HepG2 (cell line): ENCODE measurements at regions not wholly inside any gene's neighbourhood (a gene's known extent, or its start where the extent isn't known, plus 50 kb on each side); places are given as distances from the start of the nearest gene placed in this dataset.

Experiments
- ATAC-seq: fragments of 200-7000 bp; cut with Tn5 transposase; 3 replicates; pipeline ENCODE4 v1.9.1; 2020; ENCODE audit warnings: mild to moderate bottlenecking, moderate library complexity
- BruUV-seq: library from RNA; stranded (reverse); fragments of 400-500 nt; replicated peaks from 2 replicates; lab custom pipeline; 2021; lab: Mats Ljungman, UMichigan
- CTCF ChIA-PET: fragments of 300-600 bp; formaldehyde crosslinking; extraction: SDS; loops from one replicate; lab custom pipeline; 2021; ENCODE audit warnings: low total read pairs, inconsistent platforms, low intra/inter-chr PET ratio; lab: Yijun Ruan, JAX
- POLR2A ChIA-PET: fragments of 350-600 bp; sonication (Branson Sonifier 250); formaldehyde crosslinking; loops from one replicate; lab custom pipeline; 2020; ENCODE audit warnings: antibody characterized with exemption, inconsistent platforms; lab: Yijun Ruan, JAX
- DNase-seq: peaks from one replicate; pipeline ENCODE4 v3.0.0-alpha.2; 2015; ENCODE audit warnings: low spot score
- FAIRE-seq: peaks from 3 replicates; lab custom pipeline; 2011; peaks lifted over from hg19 to GRCh38; lab: Jason Lieb, UNC
- H2AFZ ChIP-seq: one replicate; pipeline ENCODE4 v1.6.1; 2011; ENCODE audit warnings: low read length, inconsistent platforms
- H3K27ac ChIP-seq: fragments of 300-600 bp; 3 replicates; pipeline ENCODE4 v1.8.0; 2011; ENCODE audit warnings: mixed run types, mild to moderate bottlenecking, mixed read lengths, low read length, inconsistent platforms; ENCODE audit not compliant: insufficient read depth; ENCODE audit errors: extremely low read length
- H3K27me3 ChIP-seq, 2 experiments: fragments of 200-600 bp in 1 of 2; 2 replicates in 1 of 2; 3 replicates in 1 of 2; pipeline versions ENCODE4 v1.6.0 to v1.8.0; 2011; ENCODE audit warnings: low read length in 2 of 2, mild to moderate bottlenecking in 2 of 2, moderate library complexity in 2 of 2, inconsistent platforms in 1 of 2; ENCODE audit not compliant: insufficient read depth in 2 of 2, control insufficient read depth in 1 of 2
- H3K36me3 ChIP-seq, 2 experiments: fragments of 200-600 bp in 1 of 2; replicated peaks in 1 of 2; 2 replicates in 1 of 2; 3 replicates in 1 of 2; pipeline versions ENCODE4 v1.5.1 to v1.8.0; 2011; ENCODE audit warnings: low read length in 2 of 2, inconsistent platforms in 1 of 2; ENCODE audit not compliant: insufficient read depth in 2 of 2, control insufficient read depth in 1 of 2
- H3K4me1 ChIP-seq: 2 replicates; pipeline ENCODE4 v1.5.1; 2012; ENCODE audit warnings: low read length, inconsistent platforms; ENCODE audit not compliant: insufficient read depth
- H3K4me2 ChIP-seq: 2 replicates; pipeline ENCODE4 v1.6.0; 2011; ENCODE audit warnings: low read depth, low read length, inconsistent platforms
- H3K4me3 ChIP-seq, 3 experiments: fragments of 200-600 bp in 1 of 3; sonication (generic), shearing (Covaris generic) in 1 of 3; replicated peaks in 1 of 3; 2 replicates each; pipeline ENCODE4 v1.5.1; 2011 to 2016; ENCODE audit warnings: low read length in 3 of 3, inconsistent platforms in 2 of 3, low read depth in 2 of 3, mild to moderate bottlenecking in 2 of 3, control low read depth in 1 of 3, mixed read lengths in 1 of 3; ENCODE audit not compliant: insufficient read depth in 1 of 3
- H3K79me2 ChIP-seq: one replicate; pipeline ENCODE4 v1.6.1; 2011; ENCODE audit warnings: low read length, inconsistent platforms; ENCODE audit not compliant: insufficient read depth
- H3K9ac ChIP-seq: 2 replicates; pipeline ENCODE4 v1.6.0; 2011; ENCODE audit warnings: mild to moderate bottlenecking, low read depth, low read length, inconsistent platforms; ENCODE audit not compliant: insufficient read depth
- H3K9me3 ChIP-seq: 2 replicates; pipeline ENCODE4 v1.5.1; 2012; ENCODE audit warnings: mild to moderate bottlenecking, low read length
- H4K20me1 ChIP-seq: 2 replicates; pipeline ENCODE4 v1.6.0; 2011; ENCODE audit warnings: inconsistent platforms, mild to moderate bottlenecking, low read length, moderate library complexity; ENCODE audit not compliant: insufficient read depth
- ELF4 ChIP-seq: sonication (generic); formaldehyde crosslinking; IDR thresholded peaks from 2 replicates; pipeline ENCODE4 v1.5.0; 2020; ENCODE audit warnings: missing genetic modification reagents, mild to moderate bottlenecking, moderate library complexity, borderline replicate concordance
- KLF16 ChIP-seq, 2 experiments: sonication (generic) in 1 of 2; formaldehyde crosslinking in 1 of 2; IDR thresholded peaks; 2 replicates each; pipeline versions ENCODE4 v1.6.1 to v1.8.0; 2016 to 2023; ENCODE audit warnings: missing genetic modification reagents in 2 of 2, missing compliant biosample characterization in 1 of 2
- NCOA5 ChIP-seq: sonication (generic); formaldehyde crosslinking; IDR thresholded peaks from 2 replicates; pipeline ENCODE4 v1.4.0; 2020; ENCODE audit warnings: missing genetic modification reagents
- PATZ1 ChIP-seq: sonication (generic); formaldehyde crosslinking; IDR thresholded peaks from 2 replicates; pipeline ENCODE4 v1.4.0; 2020; ENCODE audit warnings: missing genetic modification reagents
- RBAK ChIP-seq: sonication (generic); formaldehyde crosslinking; IDR thresholded peaks from 2 replicates; pipeline ENCODE4 v1.5.1; 2020; ENCODE audit warnings: mild to moderate bottlenecking, missing genetic modification reagents
- SUZ12 ChIP-seq: fragments of 150-350 bp; IDR thresholded peaks from 2 replicates; pipeline ENCODE4 v1.6.1; 2014; ENCODE audit warnings: low read depth, low read length
- ZBTB39 ChIP-seq: sonication (generic); formaldehyde crosslinking; IDR thresholded peaks from 2 replicates; pipeline ENCODE4 v1.5.0; 2020; ENCODE audit warnings: missing genetic modification reagents
- ZBTB44 ChIP-seq: sonication (generic); formaldehyde crosslinking; IDR thresholded peaks from 2 replicates; pipeline ENCODE4 v1.4.0; 2020; ENCODE audit warnings: missing genetic modification reagents
- ZGPAT ChIP-seq: IDR thresholded peaks from 2 replicates; pipeline ENCODE4 v1.6.1; 2016; ENCODE audit warnings: mild to moderate bottlenecking
- ZNF670 ChIP-seq: sonication (generic); formaldehyde crosslinking; IDR thresholded peaks from 2 replicates; pipeline ENCODE4 v1.8.0; 2022; ENCODE audit warnings: mild to moderate bottlenecking, missing genetic modification reagents, borderline replicate concordance
- WGBS: methylation state at CpG from one replicate; pipeline ENCODE4 v1.1.6; 2017; ENCODE audit warnings: low lambda C conversion rate; 5-methylcytosine and 5-hydroxymethylcytosine counted together
- in situ Hi-C: cut with HindIII; loops from 2 replicates; pipeline ENCODE4 v1.10.0; 2017; ENCODE audit warnings: low pct_unique_long_range_greater_than_20kb; ENCODE audit not compliant: extremely low pct_ligation_motif_present
- intact Hi-C: fragments of 100-400 bp; cut with micrococcal nuclease; formaldehyde crosslinking; loops from one replicate; pipeline ENCODE4 v1.10.0; 2022; ENCODE audit not compliant: unreplicated experiment
- TF ChIP-seq, protein P1 (sequence below): sonication (generic); formaldehyde crosslinking; IDR thresholded peaks from 2 replicates; pipeline ENCODE4 v1.9.0; 2021; ENCODE audit warnings: missing genetic modification reagents, mild to moderate bottlenecking, borderline replicate concordance

DNA sequence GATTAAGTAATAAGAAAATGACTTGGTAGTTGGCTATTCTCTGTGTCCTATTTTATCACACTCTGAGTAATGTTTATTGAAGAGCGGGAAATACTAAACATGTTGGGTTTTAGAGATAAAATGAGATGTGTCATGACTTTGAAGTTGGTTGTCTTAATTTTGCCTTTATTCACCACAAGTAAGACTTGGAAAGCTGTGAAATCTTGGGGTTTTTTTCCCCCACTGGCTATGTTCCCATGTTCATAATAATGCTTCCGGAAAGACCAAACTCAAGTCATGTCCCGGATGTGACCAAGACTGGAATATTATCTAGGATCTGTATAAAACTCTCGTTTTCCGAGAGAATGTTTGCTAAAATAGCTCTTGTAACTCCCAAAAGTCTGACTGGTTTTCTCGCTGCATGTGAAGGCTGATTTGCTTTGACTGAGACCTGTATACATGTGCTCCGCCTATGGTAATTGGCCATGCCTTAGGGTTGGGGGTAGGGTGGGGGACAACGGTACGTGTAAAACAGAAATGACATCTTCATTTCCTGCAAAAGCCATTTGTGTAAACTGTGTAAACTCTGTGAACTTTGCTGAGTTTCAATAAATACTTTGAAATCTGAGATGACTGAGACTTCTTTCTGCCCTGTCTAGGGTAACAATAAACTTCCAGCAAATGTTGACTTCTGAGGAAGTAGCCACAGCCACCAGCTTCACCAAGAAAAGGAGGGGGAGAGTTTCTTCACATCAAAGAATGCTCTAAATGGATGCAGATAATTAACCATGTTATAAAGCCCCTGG is 169.6 kb downstream of the ZNF365 start:
- H3K9me3 ChIP-seq, result no peaks in the 10 kb centered on the region
- H3K27ac ChIP-seq, result no peak overlapping the region
- H3K4me1 ChIP-seq, result peaks cover 10% of the 10 kb centered on the region; the same call in 1 of the 2 replicates
- ChIA-PET CTCF (no interaction called here), POLR2A (no interaction called here)
- no TSS peak for BruUV-seq
- no peak for DNase-seq
- FAIRE-seq, result no peak
- intact Hi-C loops (no loop called here), in situ Hi-C loops (no loop called here)
- TF ChIP-seq KLF16 (CRISPR knock-in tag; IDR thresholded peaks at IDR 0.05), result no peak
- TF ChIP-seq PATZ1 (CRISPR knock-in tag), result no peak
- TF ChIP-seq SUZ12, result no peak
- no peak for TF ChIP-seq ZBTB44 (CRISPR knock-in tag)
- no peak for TF ChIP-seq ZBTB39
- TF ChIP-seq ELF4 (CRISPR knock-in tag), result no peak
- TF ChIP-seq ZGPAT (CRISPR knock-in tag), result no peak
- TF ChIP-seq RBAK, result no peak
- no peak for TF ChIP-seq ZNF670 (CRISPR knock-in tag)
- TF ChIP-seq, protein P1, sequence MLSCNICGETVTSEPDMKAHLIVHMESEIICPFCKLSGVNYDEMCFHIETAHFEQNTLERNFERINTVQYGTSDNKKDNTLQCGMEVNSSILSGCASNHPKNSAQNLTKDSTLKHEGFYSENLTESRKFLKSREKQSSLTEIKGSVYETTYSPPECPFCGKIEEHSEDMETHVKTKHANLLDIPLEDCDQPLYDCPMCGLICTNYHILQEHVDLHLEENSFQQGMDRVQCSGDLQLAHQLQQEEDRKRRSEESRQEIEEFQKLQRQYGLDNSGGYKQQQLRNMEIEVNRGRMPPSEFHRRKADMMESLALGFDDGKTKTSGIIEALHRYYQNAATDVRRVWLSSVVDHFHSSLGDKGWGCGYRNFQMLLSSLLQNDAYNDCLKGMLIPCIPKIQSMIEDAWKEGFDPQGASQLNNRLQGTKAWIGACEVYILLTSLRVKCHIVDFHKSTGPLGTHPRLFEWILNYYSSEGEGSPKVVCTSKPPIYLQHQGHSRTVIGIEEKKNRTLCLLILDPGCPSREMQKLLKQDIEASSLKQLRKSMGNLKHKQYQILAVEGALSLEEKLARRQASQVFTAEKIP, result no peak
- no peak for TF ChIP-seq NCOA5 (CRISPR knock-in tag)
- H3K9ac ChIP-seq, result no peak overlapping the region
- no peaks in the 10 kb centered on the region for H3K36me3 ChIP-seq
- ATAC-seq, result no peak
- H3K79me2 ChIP-seq, result no peaks in the 10 kb centered on the region
- no peaks in the 10 kb centered on the region for H4K20me1 ChIP-seq
- H3K4me2 ChIP-seq, result no peak overlapping the region
- WGBS, result 37% methylated on average over 9 of the region's 9 CpGs
- H2AFZ ChIP-seq, result no peak overlapping the region
- H3K27me3 ChIP-seq, result no peaks in the 10 kb centered on the region; a peak in 1 of 5 replicates
- H3K4me3 ChIP-seq, result no peak overlapping the region
